ENCODE measurements at regions not wholly inside any gene's neighbourhood (a gene's known extent, or its start where the extent isn't known, plus 50 kb on each side); places are given as distances from the start of the nearest gene placed in this dataset.
"Not testable (repeated sequence)": the region's sequence is repeated elsewhere in the genome, so short reads cannot be mapped to it uniquely, and the experiment has no call there.

DNA sequence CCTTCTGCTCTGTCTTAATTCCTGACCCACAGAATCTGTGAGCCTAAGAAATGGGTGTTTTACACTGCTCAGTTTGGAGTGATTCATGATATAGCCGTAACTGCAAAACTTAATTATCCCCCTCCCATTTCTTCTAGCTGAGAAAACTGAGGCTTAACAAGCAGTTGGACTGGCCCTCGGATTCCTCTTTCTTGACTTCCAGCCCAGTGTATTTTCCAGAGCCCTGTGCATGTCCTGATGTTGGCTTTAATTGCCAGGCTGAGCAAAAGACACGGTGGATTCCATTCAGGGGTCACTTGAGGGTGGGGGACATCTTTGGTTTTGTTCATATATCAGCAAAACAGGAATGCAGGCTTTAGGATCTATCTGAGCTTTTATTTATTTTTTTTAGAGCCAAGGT is 489.8 kb downstream of the TYW1 start:
- no peak for DNase-seq

DNA sequence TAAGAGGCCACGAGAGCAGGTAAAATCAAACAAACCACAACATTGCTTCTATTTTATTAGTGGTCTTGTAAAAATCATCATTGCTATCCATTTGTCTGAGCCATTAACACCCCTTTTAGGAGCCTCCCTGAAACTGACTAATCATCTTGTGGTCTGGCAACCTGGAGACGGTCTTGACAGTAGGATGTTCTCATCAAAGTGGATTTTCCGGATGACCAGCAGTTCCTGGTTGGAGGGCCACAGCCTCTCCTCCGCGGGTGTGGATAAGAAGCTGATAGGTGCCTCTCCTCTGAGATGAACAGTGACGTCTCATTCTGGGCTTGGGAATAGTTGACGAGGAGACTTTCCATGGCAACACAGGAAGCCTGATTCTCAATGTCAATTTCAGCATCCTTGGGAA is 490.7 kb downstream of the TYW1 start:
- no peak for DNase-seq

DNA sequence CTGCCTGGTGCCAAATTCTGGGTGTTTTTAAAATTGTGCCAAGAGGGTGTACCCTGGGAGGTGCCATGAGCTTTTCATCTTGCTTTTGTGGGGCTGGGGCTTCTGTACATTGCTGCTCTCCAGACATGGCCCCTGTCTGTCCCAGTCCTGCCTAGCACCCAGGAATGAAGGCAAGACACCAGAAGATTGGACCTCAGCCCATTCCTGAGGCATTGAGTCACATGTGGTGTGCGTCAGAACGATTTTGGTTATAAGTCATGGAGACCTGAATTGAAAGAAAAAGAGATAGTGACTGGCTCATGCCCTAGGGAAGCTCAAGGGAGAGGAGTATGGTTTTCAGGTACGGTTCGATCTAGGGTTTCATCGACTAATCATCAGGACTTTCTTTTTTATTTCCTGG is 493.2 kb downstream of the TYW1 start:
- DNase-seq: no peak

DNA sequence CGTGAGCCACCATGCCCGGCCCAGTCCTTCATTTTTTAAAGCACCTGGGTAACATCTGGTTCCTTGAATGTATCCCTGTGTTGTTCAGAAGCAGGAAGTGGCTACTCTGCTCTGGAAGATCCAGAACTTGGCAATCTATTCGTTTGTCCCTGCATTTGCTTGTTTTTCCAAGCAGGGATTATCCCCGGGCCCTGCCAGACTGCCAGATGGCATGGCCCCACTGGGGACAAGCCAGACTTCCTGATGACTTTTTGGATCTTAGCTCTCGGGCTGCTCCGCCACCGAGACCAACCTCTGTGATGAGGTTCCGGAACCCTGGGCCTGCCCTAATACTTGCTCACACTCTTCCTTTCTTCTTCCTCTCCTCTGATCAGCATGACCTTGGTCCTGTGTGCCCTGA is 496.7 kb downstream of the TYW1 start:
- DNase-seq: no peak

DNA sequence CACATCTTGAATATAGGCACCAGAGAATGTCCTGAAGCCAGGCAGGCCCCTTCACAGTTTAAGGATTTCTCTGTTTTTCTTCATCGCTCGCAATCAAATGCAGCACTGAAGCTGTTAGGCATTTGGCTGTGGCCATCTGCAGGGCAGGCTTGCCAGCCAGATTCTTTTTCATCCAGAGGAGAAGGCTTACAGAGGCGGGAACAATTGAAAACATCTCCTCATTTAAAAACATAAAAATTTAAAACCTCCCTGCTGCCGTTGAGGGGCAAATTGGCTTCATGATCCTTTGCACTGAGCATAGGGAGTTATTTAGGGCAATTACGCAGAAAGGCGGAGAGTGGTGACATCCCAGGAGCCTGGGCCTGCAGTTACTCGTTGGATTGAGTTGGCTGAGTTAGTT is 500.0 kb downstream of the TYW1 start:
- DNase-seq: no peak

DNA sequence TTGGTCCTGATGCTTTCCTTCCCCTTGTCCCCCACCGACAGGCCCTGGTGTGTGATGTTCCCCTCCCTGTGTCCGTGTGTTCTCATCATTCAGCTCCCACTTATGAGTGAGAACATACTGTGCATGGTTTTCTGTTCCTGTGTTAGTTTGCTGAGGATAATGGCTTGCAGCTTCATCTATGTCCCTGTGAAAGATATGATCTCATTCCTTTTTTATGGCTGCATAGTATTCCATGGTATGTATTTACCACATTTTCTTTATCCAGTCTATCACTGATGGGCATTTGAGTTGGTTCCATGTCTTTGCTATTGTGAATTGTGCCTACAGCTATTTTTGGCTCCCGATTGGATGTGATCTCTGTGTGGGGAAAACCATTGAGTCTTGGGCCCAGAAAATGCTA is 501.3 kb downstream of the TYW1 start:
- DNase-seq: not testable (repeated sequence)

DNA sequence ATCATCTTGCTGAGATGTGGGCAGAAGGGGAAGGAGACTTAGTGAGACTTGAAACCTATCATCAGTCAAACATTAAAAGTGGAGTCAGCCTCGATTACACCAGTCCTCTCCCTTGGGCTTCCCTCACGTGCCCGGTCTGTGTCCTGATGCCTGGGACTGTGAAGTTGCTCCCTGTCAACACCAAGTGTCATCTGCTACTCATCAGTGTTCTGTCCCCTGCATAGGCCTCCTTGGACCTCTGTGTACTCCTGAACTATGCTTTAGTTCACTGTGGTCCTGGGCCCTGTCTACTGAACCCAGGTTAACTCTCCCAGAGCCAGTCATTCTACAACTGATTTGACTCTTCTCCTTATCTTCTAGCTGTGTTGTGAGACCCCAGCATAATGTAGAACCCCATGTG is 506.3 kb downstream of the TYW1 start:
- DNase-seq: no peak

DNA sequence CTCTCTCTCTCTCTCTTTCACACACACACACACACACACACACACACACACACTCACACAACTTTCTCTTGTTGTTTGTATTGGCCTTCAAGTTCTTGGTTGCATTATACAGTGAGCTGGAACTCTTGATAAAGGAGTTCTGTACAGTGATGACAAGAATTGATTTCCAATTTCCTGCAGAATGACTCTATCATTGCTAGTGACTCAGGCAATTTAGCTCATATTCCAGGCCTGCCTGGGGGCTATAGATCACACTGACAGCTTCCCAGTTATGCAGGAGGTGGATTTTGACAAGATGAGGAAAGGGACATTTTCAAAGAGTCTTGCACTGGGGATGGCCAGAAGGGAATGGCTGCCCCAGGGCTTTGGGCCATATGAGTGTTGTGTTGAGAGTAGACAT is 508.8 kb downstream of the TYW1 start:
- DNase-seq: no peak

DNA sequence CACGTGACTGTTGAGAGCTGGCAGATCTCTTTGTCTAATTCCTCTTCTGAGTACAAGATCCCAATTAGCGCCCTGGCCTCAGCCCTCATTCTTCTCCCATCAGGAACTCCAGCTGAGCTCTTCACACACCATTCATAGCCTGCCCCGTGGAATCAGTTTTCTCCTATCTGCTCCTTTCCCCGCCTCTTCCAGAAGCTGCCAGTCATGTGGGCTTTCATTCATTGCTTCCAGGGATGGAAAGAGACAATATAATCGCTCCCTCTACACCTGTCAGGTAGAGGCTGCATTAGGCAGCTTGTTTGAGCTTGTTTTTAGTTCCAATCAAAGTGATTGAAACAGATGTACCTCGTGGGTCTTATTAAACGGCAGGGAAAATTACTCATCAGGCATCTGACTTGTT is 515.8 kb downstream of the TYW1 start:
- no peak for DNase-seq

DNA sequence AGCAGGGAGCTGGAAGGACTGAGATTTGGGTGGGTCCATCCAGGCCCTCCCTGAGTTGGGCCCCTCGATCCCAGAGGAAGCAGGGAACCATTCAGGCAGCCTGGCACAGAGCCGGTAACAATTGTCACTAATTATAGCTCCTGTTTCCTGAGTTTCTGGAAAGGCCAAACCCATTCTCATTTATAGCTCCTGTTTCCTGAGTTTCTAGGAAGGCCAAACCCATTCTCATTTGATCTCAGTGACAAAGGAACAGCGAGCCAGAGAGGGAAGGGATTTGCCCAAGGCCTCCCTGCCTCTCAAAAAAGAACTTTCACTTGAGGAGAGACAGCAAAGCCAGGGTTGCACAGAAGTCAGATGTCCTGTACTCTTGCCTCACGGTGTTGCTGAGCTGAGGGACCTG is 521.9 kb downstream of the TYW1 start:
- DNase-seq: no peak

DNA sequence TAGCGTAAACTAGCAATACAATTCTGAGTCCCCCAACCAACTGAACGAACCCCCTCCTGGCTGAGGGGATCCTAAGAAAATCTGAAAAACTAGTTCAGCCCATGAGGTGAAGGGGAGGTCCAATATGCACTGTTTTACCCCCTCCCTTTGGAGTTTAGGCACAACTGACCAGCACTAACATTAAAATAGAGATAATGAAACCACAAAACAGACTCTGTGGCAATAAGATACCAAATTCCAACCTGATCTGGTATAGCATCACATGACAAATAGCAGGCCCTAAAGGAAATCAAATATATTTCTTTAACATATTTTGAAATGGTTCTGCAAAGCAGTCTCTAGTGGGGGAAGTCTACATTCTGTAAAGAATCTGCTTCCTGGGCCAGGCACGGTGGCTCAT is 522.5 kb downstream of the TYW1 start:
- DNase-seq: no peak

DNA sequence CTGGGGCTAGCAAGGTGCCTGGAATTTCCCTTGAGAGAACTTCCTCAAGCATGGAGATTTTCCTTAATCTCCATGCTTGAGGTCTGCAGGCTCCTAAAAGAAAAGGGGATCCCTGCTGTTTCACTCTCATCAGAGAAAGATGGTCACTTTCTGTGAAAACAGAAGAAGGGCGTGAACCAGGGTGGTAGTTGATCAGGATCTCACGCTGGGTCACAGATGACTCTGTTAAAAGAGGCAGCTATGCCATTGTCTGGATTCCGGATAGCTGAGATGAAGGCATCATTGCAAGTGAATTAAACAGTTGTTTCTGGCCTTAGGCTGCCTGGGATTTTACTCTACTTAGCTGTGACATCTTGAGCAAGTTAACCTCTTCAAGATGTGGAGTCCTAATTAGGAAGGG is 525.9 kb downstream of the TYW1 start:
- DNase-seq: no peak

DNA sequence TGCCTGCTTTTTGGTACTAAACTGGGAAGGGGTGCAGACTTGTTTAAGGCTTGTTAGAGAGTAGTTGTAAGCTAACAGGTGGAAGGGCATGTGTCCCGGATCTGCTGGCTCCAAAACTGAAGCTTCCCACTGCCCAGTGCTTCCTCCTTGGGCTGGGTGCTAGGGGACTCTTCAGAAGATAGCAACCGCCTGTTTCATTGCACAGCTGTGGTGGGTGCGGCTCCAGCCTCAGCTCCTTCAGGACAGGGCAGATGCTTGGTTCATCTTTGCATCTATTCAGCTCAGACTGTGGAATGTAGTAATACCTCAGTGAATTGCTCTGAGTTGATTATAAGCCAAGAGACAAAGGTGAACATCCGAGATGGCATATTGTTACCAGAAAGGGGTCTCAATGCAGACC is 527.1 kb downstream of the TYW1 start:
- no peak for DNase-seq

DNA sequence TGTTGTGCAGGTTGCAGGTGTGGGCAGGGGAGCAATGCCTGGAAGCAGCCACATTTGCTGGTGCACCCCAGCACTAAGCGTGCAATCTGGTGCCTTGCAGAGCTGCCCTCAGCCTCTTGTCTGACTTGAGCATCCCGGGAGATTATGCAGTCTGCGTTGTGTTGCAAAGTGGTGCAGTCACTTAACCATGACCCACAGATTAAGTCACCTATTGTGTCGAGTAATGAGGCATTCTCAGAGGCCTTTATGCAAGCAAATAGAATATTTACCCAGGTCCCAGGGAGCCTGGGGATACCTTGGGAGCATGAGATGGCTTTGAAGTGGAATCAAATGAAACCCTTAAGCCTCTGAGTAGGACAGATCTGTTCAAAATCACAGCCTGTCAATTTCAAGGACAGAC is 529.0 kb downstream of the TYW1 start:
- no peak for DNase-seq

DNA sequence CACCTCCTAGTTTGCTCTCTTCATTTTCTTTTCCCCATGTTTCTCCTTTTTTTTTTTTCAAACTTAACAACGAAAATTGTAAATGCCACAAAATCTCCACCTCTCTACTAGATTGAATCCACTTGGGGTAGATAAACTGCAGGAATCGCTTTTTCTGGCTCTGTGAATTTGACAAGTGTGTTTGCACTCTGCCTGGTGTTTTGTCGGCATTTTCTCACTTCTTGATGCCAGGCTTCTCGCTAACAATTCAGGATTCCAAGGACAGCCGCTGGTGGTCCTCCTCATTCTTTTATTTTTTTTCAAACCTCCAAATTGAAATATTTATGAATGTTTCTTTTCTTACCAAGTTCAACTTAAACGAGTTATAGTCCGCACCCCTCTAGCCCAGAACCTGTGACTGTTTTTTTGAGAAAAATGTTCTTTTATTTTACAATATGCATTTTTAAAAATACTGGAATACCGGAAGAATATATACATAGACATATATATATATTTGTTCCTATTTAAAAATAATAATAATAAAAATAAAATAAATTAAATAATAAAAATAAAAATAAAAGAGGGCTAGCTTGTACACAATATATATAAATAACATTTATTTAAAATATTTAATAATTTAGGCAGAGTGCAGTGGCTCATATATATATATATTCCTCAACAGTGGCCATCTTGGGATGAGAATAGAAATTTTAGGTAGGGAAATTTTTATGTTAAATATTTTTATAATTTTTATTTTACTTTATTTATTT is 538.8 kb downstream of the TYW1 start:
- no peak for DNase-seq

DNA sequence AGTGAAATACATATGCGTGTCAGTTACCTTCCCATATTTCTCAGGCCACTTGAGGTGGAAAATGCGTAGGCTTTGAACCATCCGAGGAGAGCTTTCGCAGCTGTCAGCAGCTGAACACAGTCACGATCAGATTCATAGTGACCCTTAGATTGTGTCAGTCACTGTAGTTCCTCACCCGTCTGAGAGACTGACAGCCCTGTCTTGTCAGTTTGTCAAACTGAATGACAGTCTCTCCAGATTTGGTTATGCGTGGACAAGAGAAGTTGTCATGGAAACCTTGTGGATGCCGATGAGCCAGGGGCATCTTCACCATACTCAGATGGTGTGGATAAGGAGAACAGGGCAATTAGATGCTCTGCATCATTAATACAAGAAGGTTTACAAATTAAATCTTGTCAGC is 546.3 kb downstream of the TYW1 start:
- DNase-seq: no peak

DNA sequence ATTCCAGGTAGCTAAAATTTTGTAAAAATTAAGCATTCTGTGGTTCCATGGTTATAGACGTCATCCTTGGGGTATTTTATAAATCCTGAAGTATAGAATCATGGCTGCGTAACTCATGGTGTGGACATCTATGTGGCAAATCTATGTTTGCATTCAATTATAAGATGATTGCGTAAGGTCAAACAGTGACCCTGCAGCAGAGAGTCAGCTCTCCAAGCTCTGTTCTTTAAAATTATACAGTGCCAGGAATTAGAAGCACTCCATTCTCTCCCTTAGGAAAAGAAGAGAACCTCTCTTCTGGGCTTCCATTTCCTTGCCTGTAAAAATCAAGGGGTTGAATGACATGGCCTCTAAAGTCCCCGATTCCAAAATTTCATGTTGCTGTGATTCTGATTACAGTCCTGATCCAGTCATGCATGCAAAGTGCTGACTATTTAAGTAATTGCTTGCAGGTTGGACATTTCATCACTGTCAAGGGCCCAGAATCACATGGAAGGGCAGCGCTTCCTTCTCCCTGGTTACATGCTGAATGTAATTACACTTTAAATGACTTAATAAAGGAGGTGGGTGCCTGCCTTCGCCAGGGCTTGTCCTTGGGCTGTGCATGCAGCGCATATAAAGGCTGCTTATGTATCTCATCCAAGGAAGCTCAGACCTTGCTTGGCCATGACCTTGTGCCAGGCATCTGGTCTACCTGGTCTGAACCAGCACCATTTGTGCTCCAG is 550.7 kb downstream of the TYW1 start:
- no peak for DNase-seq

DNA sequence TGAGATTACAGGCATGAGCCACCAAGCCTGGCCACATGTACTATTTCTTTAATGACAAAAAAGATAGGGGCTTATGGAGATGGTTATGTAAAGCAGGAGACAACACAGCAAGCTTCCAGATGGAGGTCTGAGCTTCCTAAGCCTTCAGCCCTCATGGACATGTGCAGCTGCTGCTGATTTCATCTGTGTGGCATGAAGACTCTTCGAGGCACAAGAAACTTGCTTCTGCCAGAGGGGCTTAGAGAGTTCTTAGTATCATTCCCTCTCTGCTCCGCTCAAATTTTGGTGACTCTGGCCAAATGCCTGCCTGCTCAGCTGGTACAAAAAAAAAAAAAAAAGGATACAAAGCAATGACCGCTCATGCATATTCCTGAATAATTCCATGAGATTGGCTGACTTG is 552.5 kb downstream of the TYW1 start:
- no peak for DNase-seq

DNA sequence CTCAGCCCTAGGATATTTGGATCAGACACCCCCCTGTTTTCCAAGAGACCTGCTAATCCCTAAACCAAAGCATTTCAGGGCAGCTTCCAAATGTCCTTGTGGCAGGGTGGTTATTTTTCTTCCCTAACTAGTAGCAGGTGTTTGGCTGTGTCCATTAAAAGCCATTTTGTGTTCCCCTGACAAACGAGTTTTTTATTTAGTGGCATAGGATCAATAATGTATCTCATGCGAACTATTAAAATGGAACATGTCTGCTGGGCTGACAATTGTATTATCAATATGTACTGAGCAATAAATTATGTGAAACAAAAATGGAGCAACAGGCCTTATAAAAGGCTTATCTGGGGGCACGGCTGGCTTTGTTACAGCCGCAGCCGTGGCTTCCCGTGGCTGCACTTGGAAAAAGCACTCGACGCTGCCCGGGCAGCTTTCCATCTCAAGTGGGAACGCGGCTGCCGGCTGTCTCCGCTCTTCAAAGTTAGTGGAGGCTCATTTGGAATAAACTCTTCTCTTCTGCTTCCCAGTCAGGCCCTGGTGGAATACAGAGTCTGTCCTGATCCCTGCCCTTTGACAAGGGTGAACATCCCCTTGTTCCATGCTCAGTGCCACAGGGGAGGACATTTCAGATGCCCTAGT is 554.3 kb downstream of the TYW1 start:
- DNase-seq: no peak

DNA sequence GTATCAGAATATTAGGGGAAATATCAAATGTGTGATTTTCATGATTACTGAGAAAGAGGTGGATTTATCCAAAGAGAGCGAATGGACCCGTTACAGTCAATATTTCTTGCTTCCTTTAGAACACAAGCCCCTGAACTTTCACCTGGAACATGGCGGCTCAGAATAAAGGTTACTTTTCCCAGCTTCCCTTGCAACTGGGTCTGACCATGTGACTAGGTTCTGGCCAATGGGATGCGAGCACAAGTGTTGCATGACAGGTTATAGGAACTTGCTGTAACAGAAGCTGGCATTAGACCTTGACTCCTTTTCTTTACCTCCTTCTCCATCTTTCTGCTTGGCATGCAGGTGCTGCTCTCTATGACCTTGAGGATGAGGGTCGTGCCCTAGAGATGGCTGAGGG is 556.1 kb downstream of the TYW1 start:
- no peak for DNase-seq

DNA sequence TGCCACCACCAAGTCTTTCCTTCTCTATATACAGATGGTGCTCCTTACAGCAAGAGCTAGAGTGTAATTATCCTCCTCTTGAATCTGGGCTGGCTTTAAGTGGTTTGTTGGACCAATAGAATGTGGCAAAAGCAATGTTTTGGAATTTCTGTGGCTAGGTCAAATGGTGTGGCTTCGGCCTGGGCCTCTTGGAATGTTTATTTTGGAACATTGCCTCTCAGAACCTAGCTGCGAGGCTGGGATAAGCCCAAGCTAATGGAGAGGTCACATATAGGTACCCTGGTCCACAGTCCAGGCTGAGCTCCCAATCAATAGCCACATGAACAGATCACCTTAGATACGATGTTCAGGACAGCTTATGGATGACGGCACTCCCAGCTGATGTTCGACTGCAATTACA is 556.7 kb downstream of the TYW1 start:
- DNase-seq: no peak

DNA sequence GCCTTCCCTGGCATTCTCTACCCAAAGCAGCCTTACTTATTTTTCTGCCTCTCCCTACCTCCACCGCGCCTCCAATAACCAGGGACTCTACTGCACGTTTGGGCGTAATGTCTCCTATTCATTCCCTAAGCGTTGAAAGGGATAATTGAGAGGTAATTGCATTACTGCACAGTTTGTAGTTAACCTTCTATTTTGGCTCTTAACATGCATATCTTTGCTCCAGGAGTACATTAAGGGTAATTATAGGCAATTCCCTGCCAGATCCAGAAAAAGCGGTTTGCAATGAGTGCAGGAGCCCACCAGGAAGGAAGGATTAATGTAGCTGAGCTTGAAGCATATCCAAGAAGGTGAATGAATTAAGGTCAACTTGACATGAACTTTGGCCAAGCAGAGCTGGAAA is 558.4 kb downstream of the TYW1 start:
- DNase-seq: no peak

DNA sequence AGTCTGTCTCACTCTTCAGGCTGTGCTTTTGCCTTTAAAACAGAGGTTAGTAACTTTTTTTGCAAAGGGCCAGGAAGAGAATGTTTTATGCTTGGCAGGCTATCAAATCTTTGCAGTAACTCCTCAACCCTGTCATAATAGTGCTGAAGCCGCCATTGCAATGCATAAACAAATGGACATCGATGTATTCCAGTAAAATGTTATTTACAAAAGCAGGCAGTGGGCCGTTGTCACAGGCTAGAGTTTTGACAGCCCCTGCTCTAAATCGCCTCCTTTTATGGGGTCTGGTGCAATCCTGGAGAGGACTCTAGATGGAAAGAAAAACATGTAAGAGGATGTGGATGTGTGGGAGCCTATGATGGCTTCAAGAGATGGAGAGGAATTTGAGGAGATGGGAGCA is 568.3 kb downstream of the TYW1 start:
- no peak for DNase-seq

DNA sequence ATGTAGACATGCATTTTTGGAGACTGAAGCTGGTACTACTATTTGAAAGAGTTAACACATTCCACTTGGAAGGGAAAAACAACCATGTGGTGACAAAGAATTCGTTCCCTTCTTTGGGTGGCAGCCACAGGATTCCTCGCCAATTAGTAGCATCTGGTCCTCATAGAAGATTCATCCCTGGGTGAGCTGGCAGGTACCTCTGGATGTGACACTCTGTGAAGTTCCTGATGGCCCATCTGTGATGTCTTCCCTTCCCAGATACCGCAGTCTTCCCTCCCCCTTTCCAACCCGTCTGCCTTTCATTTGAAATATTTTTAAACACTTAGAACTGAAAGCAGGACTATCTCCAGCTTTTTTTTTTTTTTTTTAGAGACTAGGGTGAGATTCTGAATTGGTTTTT is 569.5 kb downstream of the TYW1 start:
- DNase-seq: no peak
